VCaP (cell line): ENCODE measurements at regions not wholly inside any gene's neighbourhood (a gene's known extent, or its start where the extent isn't known, plus 50 kb on each side); places are given as distances from the start of the nearest gene placed in this dataset.

ENCODE experiments used
- H3K27ac ChIP-seq: fragments of 450-650 bp; 2 replicates; pipeline ENCODE4 v1.5.1; 2017
- CTCF ChIP-seq: fragments of 450-650 bp; conservative IDR thresholded peaks from 2 replicates; pipeline ENCODE4 v1.5.1; 2017; ENCODE audit warnings: mild to moderate bottlenecking, moderate library complexity

DNA sequence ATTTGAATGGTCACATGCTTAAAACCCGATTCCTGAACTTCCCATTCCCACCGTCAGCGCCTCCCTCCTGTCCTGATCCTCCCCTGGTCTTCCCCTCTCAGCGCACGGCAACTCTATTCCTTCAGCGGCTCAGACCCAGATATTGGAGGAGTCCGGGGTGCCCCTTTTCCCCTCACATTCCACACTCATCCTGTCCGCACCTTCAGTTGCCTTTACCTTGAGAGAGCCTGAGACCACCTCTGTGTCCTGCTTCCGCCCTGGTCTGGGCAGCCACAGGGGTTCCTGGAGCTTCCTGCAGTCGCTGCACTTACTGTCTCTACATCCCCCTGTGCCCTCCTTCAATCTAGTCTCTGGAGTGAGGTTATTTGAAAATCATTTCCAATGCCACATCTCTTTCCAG lies 193.4 kb downstream of the BCAS1 start:
- no peak overlapping the region for H3K27ac ChIP-seq
- no peak for TF ChIP-seq CTCF

GRCh38 chr20:53876470-53876869 lies 193.9 kb downstream of the BCAS1 start:
- no peak overlapping the region for H3K27ac ChIP-seq
- TF ChIP-seq CTCF = no peak

DNA sequence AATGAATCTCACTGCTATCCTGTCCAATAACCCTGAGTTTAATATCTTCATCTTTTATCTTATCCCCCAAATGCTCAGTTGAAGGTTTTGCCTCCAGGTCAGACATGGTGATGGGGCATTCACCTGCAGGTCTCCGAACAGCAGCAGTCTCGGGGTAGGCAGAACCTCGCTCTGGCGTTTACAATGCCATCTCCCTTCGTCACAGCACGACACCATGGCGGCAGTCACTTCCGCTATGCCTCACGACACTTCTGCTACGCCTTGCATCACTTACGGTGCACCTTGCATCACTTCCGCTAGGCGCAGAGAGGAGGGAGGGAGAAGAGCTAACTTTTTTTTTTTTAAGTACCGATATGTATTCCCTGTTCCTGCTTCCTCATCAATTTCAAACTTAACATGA lies 194.9 kb downstream of the BCAS1 start:
- H3K27ac ChIP-seq = no peak overlapping the region
- no peak for TF ChIP-seq CTCF

- H3K27ac ChIP-seq = no peak overlapping the region
- no peak for TF ChIP-seq CTCF
Measured at GRCh38 chr20:53874706-53875105, 195.7 kb downstream of the BCAS1 start.

GRCh38 chr20:53874104-53874503 lies 196.3 kb downstream of the BCAS1 start:
- TF ChIP-seq CTCF = no peak
- H3K27ac ChIP-seq = no peak overlapping the region

DNA sequence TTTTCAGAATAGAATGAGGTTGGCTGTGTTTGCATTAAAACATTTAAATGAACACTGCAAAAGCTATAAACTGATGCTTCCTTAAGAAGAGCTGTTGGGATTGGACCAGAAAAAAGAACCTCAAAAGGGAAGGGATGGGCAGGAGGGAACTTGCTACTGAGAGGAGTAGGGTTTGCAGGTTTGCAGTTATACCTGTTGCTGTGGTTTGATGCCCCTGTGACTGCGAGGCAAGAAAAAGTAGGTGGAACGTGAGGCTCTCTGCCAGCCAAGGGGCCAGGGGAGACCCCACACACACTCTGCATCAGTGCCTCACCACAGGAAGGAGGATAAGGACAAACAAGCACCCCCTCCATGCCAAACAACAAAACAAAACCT lies 197.2 kb downstream of the BCAS1 start:
- no peak for TF ChIP-seq CTCF
- peak overlapping the region; percentile 88; the same call in 1 of the 2 replicates for H3K27ac ChIP-seq

DNA sequence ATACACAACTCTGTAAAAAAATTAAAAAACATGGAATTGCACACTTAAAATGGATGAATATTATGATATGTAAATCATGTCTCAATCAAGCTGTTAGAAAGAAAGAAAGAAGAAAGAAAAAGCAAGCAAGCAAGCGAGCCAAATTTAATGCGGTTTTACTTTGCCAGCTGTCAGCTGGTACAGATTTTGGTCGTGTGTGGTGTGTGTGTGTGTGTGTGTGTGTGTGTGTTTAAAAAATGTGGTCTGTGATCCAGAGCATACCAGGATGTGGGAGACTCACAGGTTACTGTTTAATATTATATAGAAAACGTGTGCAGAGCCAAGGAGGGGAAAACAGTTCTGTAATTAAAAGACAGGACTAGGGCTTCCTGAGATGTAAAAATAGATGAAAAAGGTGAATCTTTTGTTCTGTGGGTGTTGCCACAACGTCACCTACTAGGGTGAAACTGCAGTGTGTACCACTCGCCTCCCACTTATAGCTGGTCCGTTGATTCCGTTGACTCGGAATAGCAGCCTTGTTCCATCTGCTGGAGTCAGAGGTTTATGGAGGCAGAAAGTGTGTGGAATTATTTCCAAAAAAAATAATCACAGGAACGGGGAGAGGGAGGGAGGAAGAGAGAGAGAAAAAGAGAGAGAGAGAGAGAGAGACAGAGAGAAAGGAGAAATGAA lies 197.7 kb downstream of the BCAS1 start:
- H3K27ac ChIP-seq = peak overlapping the region; percentile 88
- no peak for TF ChIP-seq CTCF
